ENCODE measurements at regions not wholly inside any gene's neighbourhood (a gene's known extent, or its start where the extent isn't known, plus 50 kb on each side); places are given as distances from the start of the nearest gene placed in this dataset.

- no peak for TF ChIP-seq ZBTB26 (tag by site-specific recombination; optimal IDR thresholded peaks at IDR 0.05)
- TF ChIP-seq HOXA7 (CRISPR knock-in tag; IDR thresholded peaks at IDR 0.05; ENCODE audit: borderline replicate concordance): no peak
- TF ChIP-seq ZNF184 (tag by site-specific recombination; IDR thresholded peaks at IDR 0.05): no peak
- TF ChIP-seq HOXC10 (CRISPR knock-in tag; IDR thresholded peaks at IDR 0.05): no peak
- TF ChIP-seq CTCF (tag by site-specific recombination; IDR thresholded peaks at IDR 0.05): no peak
- no peak for TF ChIP-seq ZBTB8A (tag by site-specific recombination; IDR thresholded peaks at IDR 0.05)
- no peak for TF ChIP-seq SP7 (tag by site-specific recombination; IDR thresholded peaks at IDR 0.05)
- no peak for TF ChIP-seq ZNF560 (tag by site-specific recombination; IDR thresholded peaks at IDR 0.05; ENCODE audit: borderline replicate concordance)
- TF ChIP-seq ZFP3 (tag by site-specific recombination; IDR thresholded peaks at IDR 0.05; ENCODE audit: low read depth): no peak
- TF ChIP-seq REST (tag by site-specific recombination; IDR thresholded peaks at IDR 0.05): no peak
- no peak for TF ChIP-seq KLF17 (tag by site-specific recombination; IDR thresholded peaks at IDR 0.05)
- no peak for TF ChIP-seq YY1 (tag by site-specific recombination; IDR thresholded peaks at IDR 0.05)
- no peak for TF ChIP-seq ZNF830 (tag by site-specific recombination; IDR thresholded peaks at IDR 0.05; ENCODE audit: low read depth)
- TF ChIP-seq ZNF580 (tag by site-specific recombination; IDR thresholded peaks at IDR 0.05): no peak
Measured at GRCh38 chr10:124264271-124264670, 154.5 kb downstream of the OAT start.

Measured in HEK293 (cell line).